Stimulated activated CD8-positive, alpha-beta memory T cell treated with anti-CD3 and anti-CD28 coated beads, Interleukin-12 subunit alpha, Interleukin-12 subunit beta, amount 100 ng/mL, for 4 hours (primary cell): ENCODE measurements at regions not wholly inside any gene's neighbourhood (a gene's known extent, or its start where the extent isn't known, plus 50 kb on each side); places are given as distances from the start of the nearest gene placed in this dataset.
"Not testable (repeated sequence)": the region's sequence is repeated elsewhere in the genome, so short reads cannot be mapped to it uniquely, and the experiment has no call there.

ENCODE experiments used
- DNase-seq: peaks from one replicate; pipeline ENCODE4 v3.0.0-alpha.2; 2020; ENCODE audit warnings: low read depth

GRCh38 chr4:14916554-14917297 is 85.6 kb upstream of the CPEB2 start:
- no peak for DNase-seq

DNA sequence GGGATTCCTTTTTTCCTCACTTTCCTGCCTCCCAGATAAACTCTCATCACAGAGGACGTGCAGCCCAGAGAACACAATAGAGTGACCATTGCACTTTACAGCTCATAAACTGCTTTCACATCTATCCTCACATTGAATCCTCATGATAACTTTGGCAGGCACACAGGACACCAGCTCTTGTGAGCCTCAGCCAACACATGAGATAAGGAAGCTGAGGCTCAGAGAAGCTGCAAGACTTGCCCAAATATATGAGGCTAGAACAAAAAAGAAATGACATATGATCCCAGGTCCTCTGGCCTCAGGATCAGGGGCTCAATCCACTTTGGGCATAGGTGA is 85.0 kb upstream of the CPEB2 start:
- DNase-seq = no peak

- DNase-seq = no peak
Measured at GRCh38 chr4:14918336-14918735, 83.9 kb upstream of the CPEB2 start.

DNA sequence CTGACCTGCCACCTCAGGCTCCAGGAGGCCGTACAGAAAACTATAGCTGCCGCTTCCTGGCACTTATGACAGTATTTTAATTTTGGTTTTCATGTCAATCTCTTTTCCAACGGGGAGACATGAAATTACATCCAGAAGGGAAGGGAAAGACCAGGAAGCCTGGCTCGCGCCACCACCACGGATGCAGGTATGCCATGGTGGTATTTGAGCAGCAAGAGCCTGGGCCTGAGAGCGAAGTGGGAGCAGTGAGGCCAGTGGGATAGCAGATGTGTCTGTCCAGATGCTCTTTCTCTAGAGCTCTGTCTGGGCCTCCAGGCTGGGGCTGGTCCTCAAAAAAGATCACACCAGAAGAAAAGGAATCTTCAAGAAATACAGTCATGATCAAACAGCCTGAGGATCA is 82.5 kb upstream of the CPEB2 start:
- no peak for DNase-seq

- no peak for DNase-seq
Measured at GRCh38 chr4:14920237-14920636, 82.0 kb upstream of the CPEB2 start.

GRCh38 chr4:14920759-14921320 is 81.4 kb upstream of the CPEB2 start:
- no peak for DNase-seq

- not testable (repeated sequence) for DNase-seq
Measured at GRCh38 chr4:14921781-14922180, 80.5 kb upstream of the CPEB2 start.

DNA sequence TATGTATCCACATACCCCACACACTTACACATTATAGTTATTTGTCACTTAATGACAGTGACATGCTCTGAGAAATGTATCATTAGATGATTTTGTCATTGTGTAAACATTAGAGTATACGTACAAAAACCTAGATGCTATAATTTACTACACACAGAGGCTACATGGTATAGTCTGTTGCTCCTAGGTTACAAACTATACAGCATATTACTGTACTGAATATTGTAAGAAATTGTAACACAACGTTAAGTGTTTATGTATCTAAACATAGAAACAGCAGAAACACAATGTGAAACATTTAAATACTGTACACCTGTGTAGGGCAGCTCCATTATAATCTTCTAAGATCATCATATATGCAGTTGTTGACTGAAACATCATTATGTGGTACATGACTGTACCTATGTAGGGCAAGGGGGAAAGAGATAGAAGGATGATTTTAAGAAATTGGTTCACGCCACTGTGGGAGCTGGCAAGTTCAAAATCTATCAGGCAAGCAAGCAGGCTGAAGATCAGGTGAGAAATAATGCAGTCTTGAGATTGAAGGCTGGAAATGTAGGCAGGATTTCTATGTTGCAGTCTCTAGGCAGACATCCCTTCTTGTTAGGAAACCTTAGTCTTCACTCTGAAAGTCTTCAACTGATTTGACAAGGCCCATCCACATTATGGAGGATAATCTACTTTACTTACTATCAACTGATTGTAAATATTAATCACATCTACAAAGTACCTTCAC is 78.0 kb upstream of the CPEB2 start:
- DNase-seq = no peak

GRCh38 chr4:14924812-14925344 is 77.4 kb upstream of the CPEB2 start:
- DNase-seq = no peak

DNA sequence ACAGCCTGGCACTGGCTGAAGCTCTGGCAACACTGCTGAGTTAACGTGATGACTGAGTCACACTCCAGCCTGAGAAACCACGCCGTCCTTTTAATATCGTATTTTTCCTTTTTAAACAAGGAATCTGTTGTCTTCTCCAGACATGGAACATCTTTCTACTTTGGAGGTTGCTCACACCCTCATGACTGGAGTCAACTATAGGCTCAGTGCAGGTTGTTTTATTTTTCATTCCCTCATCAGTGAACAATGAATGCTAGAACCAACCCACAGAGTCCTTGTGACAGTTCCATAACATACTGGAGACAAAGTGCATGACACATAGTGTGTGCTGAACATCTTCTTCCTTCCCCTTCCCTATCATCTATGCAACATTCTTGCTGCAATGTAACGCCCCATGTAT is 76.8 kb upstream of the CPEB2 start:
- no peak for DNase-seq

GRCh38 chr4:14926368-14926767 is 75.9 kb upstream of the CPEB2 start:
- DNase-seq = no peak

DNA sequence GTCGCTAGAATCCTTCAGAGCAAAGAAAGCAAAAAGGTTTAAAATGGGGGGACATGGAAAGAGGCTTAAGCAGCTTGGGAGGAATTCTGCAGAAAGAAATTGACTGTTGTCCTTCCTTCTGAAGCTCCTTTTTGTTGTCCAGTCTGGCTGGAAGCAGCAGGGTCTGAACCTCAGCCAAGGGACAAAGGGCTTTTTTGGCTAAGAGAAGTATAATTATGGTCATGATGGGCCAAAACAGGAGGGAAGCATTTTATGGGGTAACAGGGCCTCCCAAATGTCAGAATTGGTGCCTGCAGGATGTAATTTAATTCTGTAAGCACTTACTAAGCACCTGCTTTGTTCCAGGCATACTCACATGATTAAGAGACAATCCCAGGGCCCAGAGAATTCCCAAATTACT is 74.2 kb upstream of the CPEB2 start:
- DNase-seq = no peak

DNA sequence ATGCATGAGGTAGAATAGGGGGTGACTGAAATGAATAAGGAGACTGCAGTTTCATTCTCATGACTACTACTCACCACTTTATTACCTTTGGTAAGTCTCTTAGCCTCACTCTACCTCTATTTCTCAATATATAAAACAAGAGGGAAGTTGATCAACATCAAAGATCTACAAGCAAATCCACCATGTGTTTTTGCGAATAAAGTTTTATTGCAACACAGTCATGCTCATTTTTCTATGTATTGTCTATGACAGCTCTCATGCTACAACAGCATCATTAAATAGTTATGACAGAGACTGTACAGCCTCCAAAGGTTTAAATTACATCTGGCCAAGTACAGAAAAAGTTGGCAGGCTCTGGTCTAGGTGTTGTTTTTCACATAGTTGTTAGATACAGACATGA is 72.6 kb upstream of the CPEB2 start:
- DNase-seq = no peak

DNA sequence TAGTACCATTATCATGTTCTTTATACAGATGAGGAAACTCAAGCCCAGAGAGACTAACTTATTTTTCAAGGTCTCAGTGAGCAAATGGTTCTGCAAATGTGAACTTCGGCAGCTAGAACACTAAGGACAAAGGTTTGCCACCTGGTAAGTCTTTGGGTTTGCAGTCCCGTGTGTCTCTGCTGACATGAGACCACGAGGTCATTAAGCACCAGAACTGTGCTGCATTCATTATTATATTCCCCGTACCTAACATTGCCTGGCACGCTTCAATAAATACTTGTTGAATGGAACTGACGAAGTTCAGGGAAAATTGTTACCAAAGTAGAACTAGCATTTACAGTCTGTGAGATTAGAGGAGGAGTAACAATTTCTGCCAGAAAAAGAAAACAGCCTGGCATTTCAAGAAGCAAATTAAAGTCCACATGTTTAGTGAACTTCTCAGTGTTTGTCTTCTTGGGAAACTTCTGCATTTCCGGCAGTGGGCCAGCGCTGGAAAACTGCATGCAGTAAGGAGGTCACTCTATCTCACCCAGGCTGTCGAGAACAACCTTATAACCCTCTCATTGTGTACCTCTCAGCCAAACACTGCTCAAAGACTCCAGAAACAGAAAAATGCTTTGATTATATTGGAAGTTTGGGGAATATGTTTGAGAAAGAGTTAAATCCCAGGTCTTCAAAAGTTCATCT is 67.4 kb upstream of the CPEB2 start:
- DNase-seq = no peak

GRCh38 chr4:14943749-14944148 is 58.5 kb upstream of the CPEB2 start:
- DNase-seq = no peak

- DNase-seq = no peak
Measured at GRCh38 chr4:14952352-14952751, 49.9 kb upstream of the CPEB2 start.
